Testis (tissue), 2 donors: ENCODE measurements at regions not wholly inside any gene's neighbourhood (a gene's known extent, or its start where the extent isn't known, plus 50 kb on each side); places are given as distances from the start of the nearest gene placed in this dataset.

ENCODE experiments used
- POLR2A ChIP-seq: fragments of 450-650 bp; IDR thresholded peaks from one replicate; pipeline ENCODE4 v1.6.1; 2017; ENCODE audit warnings: antibody characterized with exemption, mild to moderate bottlenecking, moderate library complexity
- TF ChIP-seq, protein P1 (sequence below), 3 experiments: fragments of 450-650 bp in 2 of 3; fragments of 200-600 bp in 1 of 3; sonication (generic) in 1 of 3; IDR thresholded peaks; one replicate each; pipeline ENCODE4 v1.5.1; 2016 to 2019; ENCODE audit warnings: antibody characterized with exemption in 3 of 3, mild to moderate bottlenecking in 2 of 3, moderate library complexity in 1 of 3

DNA sequence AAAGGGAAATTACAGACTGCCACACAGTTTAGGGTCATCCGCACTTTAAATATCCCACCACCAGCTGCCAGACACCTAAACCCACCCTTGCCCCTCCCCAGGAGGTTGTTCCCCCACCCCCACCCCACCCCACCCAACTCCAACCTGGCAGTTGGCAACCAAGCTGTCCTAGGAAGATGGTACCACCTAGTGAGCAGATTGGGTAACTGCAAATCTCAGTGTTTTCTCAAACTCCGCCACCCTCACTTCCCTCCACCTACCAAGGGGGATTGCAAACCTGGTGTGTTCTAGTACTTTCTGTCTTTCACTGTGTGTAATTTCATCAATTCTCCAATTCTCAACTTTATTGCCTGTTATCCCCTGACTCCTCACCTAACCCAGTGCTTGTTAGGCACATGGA is 323.8 kb upstream of the IRX2 start:
- TF ChIP-seq, protein P1, sequence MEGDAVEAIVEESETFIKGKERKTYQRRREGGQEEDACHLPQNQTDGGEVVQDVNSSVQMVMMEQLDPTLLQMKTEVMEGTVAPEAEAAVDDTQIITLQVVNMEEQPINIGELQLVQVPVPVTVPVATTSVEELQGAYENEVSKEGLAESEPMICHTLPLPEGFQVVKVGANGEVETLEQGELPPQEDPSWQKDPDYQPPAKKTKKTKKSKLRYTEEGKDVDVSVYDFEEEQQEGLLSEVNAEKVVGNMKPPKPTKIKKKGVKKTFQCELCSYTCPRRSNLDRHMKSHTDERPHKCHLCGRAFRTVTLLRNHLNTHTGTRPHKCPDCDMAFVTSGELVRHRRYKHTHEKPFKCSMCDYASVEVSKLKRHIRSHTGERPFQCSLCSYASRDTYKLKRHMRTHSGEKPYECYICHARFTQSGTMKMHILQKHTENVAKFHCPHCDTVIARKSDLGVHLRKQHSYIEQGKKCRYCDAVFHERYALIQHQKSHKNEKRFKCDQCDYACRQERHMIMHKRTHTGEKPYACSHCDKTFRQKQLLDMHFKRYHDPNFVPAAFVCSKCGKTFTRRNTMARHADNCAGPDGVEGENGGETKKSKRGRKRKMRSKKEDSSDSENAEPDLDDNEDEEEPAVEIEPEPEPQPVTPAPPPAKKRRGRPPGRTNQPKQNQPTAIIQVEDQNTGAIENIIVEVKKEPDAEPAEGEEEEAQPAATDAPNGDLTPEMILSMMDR (IDR thresholded peaks at IDR 0.05), result no peak
- no peak for TF ChIP-seq POLR2A
